Caco-2 (cell line): ENCODE measurements at regions not wholly inside any gene's neighbourhood (a gene's known extent, or its start where the extent isn't known, plus 50 kb on each side); places are given as distances from the start of the nearest gene placed in this dataset.

Source experiments
- BruUV-seq: library from RNA; stranded (reverse); fragments of 400-500 nt; replicated peaks from 2 replicates; lab custom pipeline; 2021; lab: Mats Ljungman, UMichigan
- CTCF ChIA-PET: fragments of 300-600 bp; sonication (Branson Sonifier 250); formaldehyde crosslinking; loops from one replicate; lab custom pipeline; 2022; ENCODE audit warnings: antibody characterized with exemption; lab: Charles Lee
- POLR2A ChIA-PET: fragments of 300-600 bp; sonication (Branson Sonifier 250); formaldehyde crosslinking; loops from one replicate; lab custom pipeline; 2022; ENCODE audit warnings: antibody characterized with exemption; lab: Charles Lee
- DNase-seq, 2 experiments: peaks; one replicate each; pipeline versions ENCODE4 v3.0.0 to v3.0.0-alpha.2; 2020 to 2022
- H3K27me3 ChIP-seq: replicated peaks from 2 replicates; pipeline ENCODE4 v1.6.0; 2011; ENCODE audit warnings: low read length; ENCODE audit not compliant: control insufficient read depth, insufficient read depth
- H3K36me3 ChIP-seq: 2 replicates; pipeline ENCODE4 v1.5.1; 2011; ENCODE audit warnings: low read length; ENCODE audit not compliant: control insufficient read depth, insufficient read depth
- H3K4me1 ChIP-seq: fragments of 250-450 bp; sonication (Bioruptor Pico); 2 replicates; pipeline ENCODE4 v1.5.1; 2020; ENCODE audit warnings: mild to moderate bottlenecking
- H3K4me3 ChIP-seq: 2 replicates; pipeline ENCODE4 v1.5.1; 2011; ENCODE audit warnings: low read depth, mild to moderate bottlenecking, control low read depth, low read length
- H3K9me3 ChIP-seq: fragments of 250-450 bp; sonication (Bioruptor Pico); 2 replicates; pipeline ENCODE4 v1.5.1; 2020; ENCODE audit warnings: mild to moderate bottlenecking, moderate library complexity
- H3K27ac Mint-ChIP-seq: one replicate; pipeline ENCODE4 v1.8.0; 2022; ENCODE audit warnings: mixed read lengths; ENCODE audit not compliant: unreplicated experiment
- H3K27me3 Mint-ChIP-seq: one replicate; pipeline ENCODE4 v1.8.0; 2022; ENCODE audit warnings: mixed read lengths; ENCODE audit not compliant: insufficient read depth, unreplicated experiment
- H3K36me3 Mint-ChIP-seq: one replicate; pipeline ENCODE4 v1.8.0; 2022; ENCODE audit warnings: mild to moderate bottlenecking, mixed read lengths; ENCODE audit not compliant: insufficient read depth, unreplicated experiment
- H3K4me1 Mint-ChIP-seq: one replicate; pipeline ENCODE4 v1.8.0; 2022; ENCODE audit warnings: low read depth, mixed read lengths; ENCODE audit not compliant: unreplicated experiment
- H3K4me3 Mint-ChIP-seq: one replicate; pipeline ENCODE4 v1.8.0; 2022; ENCODE audit warnings: mild to moderate bottlenecking, moderate library complexity, mixed read lengths; ENCODE audit not compliant: unreplicated experiment
- H3K9me3 Mint-ChIP-seq: one replicate; pipeline ENCODE4 v1.8.0; 2022; ENCODE audit warnings: mixed read lengths; ENCODE audit not compliant: unreplicated experiment
- intact Hi-C: fragments of 100-400 bp; cut with micrococcal nuclease; formaldehyde crosslinking; loops from one replicate; pipeline ENCODE4 v1.10.0; 2022; ENCODE audit not compliant: unreplicated experiment
- TF ChIP-seq, protein P1 (sequence below), 2 experiments: fragments of 200-600 bp in 1 of 2; IDR thresholded peaks; 1 replicate in 1 of 2; 2 replicates in 1 of 2; pipeline versions ENCODE4 v1.5.1 to v1.8.0; 2011 to 2022; ENCODE audit warnings: antibody characterized with exemption in 1 of 2, control low read depth in 1 of 2, inconsistent platforms in 1 of 2, low read depth in 1 of 2, low read length in 1 of 2, mild to moderate bottlenecking in 1 of 2, moderate library complexity in 1 of 2; ENCODE audit not compliant: insufficient read depth in 1 of 2, severe bottlenecking in 1 of 2, unreplicated experiment in 1 of 2

DNA sequence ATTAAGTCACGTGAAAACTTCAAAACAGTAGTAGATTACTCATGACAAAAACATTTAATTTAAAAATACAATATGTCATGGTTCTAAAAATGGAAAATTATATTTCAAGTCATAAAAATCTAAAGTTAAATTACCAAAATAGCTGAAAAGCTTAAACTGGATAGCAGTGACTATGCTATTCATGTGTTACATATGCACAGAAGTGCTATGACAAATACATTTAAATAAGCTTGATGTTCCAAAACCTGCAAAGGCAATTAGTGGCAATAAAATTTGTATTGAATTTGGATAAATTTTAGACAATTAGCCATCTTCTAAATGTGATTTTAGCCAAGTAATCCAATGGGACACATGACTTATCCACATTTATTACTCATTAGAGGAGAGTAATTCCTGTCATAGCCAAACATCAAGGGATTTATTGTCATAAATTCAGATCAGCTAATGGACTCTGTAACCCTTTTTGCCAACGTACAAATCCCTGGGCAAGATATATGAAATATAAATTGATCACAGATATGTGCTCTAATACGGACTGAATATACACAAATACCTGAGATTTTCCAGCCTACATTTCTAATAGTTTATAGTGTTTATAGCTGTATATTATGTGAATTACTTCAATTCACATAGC is 419.4 kb downstream of the ISL1 start:
- ChIA-PET POLR2A (no interaction called here), CTCF (no interaction called here)
- BruUV-seq, result no TSS peak
- TF ChIP-seq, protein P1, sequence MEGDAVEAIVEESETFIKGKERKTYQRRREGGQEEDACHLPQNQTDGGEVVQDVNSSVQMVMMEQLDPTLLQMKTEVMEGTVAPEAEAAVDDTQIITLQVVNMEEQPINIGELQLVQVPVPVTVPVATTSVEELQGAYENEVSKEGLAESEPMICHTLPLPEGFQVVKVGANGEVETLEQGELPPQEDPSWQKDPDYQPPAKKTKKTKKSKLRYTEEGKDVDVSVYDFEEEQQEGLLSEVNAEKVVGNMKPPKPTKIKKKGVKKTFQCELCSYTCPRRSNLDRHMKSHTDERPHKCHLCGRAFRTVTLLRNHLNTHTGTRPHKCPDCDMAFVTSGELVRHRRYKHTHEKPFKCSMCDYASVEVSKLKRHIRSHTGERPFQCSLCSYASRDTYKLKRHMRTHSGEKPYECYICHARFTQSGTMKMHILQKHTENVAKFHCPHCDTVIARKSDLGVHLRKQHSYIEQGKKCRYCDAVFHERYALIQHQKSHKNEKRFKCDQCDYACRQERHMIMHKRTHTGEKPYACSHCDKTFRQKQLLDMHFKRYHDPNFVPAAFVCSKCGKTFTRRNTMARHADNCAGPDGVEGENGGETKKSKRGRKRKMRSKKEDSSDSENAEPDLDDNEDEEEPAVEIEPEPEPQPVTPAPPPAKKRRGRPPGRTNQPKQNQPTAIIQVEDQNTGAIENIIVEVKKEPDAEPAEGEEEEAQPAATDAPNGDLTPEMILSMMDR (IDR thresholded peaks at IDR 0.05; ENCODE audit: insufficient read depth in 1 of 2, low read depth in 1 of 2, low read length in 1 of 2, severe bottlenecking in 1 of 2, unreplicated experiment in 1 of 2), result no peak
- Histone ChIP-seq H3K4me1 (no peaks in the 10 kb centered on the region), H3K9me3 (no peaks in the 10 kb centered on the region; the same call in 1 of the 2 replicates), H3K27me3 (no peaks in the 10 kb centered on the region), H3K4me3 (no peak overlapping the region), H3K36me3 (no peaks in the 10 kb centered on the region)
- Mint-ChIP-seq H3K36me3 (no peaks in the 10 kb centered on the region), H3K27ac (no peak overlapping the region), H3K27me3 (no peaks in the 10 kb centered on the region), H3K4me1 (no peaks in the 10 kb centered on the region), H3K4me3 (no peak overlapping the region), H3K9me3 (no peaks in the 10 kb centered on the region)
- intact Hi-C loops, result no loop called here
- no peak for DNase-seq

DNA sequence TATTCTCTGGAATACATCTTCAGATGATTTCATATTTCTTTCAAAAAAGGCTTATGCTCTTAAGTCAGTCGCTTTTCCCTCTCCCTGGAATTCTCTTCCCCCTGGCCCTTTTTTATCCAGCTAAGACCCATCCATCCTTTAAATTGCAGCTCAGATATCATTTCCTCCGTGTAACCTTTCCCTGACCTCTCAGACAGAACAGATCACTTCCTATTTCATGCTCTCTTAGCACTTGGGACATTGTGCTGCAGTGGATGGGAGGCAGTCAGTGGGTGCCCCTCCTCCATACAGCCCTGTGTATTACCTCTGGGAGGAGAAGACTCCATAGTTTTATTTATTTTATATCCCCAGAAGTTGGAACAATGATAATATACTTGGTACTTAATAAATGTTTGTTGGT is 423.4 kb downstream of the ISL1 start:
- Mint-ChIP-seq H3K9me3 (no peaks in the 10 kb centered on the region), H3K4me1 (no peaks in the 10 kb centered on the region)
- CTCF ChIA-PET, result no interaction called here

GRCh38 chr5:51810592-51810991 is 427.3 kb downstream of the ISL1 start:
- ChIA-PET POLR2A (no interaction called here), CTCF (no interaction called here)
- no TSS peak for BruUV-seq
- Histone ChIP-seq H3K36me3 (no peaks in the 10 kb centered on the region), H3K9me3 (no peaks in the 10 kb centered on the region), H3K4me1 (no peaks in the 10 kb centered on the region), H3K27me3 (no peaks in the 10 kb centered on the region), H3K4me3 (no peak overlapping the region)
- no peak overlapping the region for H3K27ac Mint-ChIP-seq
- no peak for DNase-seq
- intact Hi-C loops, result no loop called here
- H3K36me3 Mint-ChIP-seq, result no peaks in the 10 kb centered on the region
- no peaks in the 10 kb centered on the region for H3K9me3 Mint-ChIP-seq
- H3K27me3 Mint-ChIP-seq, result no peaks in the 10 kb centered on the region
- H3K4me1 Mint-ChIP-seq, result no peaks in the 10 kb centered on the region
- TF ChIP-seq, protein P1 (IDR thresholded peaks at IDR 0.05; ENCODE audit: insufficient read depth in 1 of 2, low read depth in 1 of 2, low read length in 1 of 2, severe bottlenecking in 1 of 2, unreplicated experiment in 1 of 2), result no peak
- H3K4me3 Mint-ChIP-seq, result no peak overlapping the region

More for the DNA sequence above, 423.4 kb downstream of the ISL1 start:
- Mint-ChIP-seq H3K27me3 (no peaks in the 10 kb centered on the region), H3K4me3 (no peak overlapping the region), H3K27ac (no peak overlapping the region), H3K36me3 (no peaks in the 10 kb centered on the region)
- TF ChIP-seq, protein P1 (IDR thresholded peaks at IDR 0.05; ENCODE audit: insufficient read depth in 1 of 2, low read depth in 1 of 2, low read length in 1 of 2, severe bottlenecking in 1 of 2, unreplicated experiment in 1 of 2), result no peak
- H3K9me3 ChIP-seq, result no peaks in the 10 kb centered on the region
- no peak for DNase-seq
- intact Hi-C loops, result no loop called here
- POLR2A ChIA-PET, result no interaction called here
- no peaks in the 10 kb centered on the region for H3K4me1 ChIP-seq
- H3K27me3 ChIP-seq, result no peaks in the 10 kb centered on the region
- no peak overlapping the region for H3K4me3 ChIP-seq
- no peaks in the 10 kb centered on the region for H3K36me3 ChIP-seq
- no TSS peak for BruUV-seq
